Vagina (tissue), 2 donors: ENCODE measurements at regions not wholly inside any gene's neighbourhood (a gene's known extent, or its start where the extent isn't known, plus 50 kb on each side); places are given as distances from the start of the nearest gene placed in this dataset.

Source experiments
- POLR2A ChIP-seq, 2 donors: fragments of 450-650 bp; IDR thresholded peaks; one replicate each; pipeline ENCODE4 v1.6.1; 2017; ENCODE audit warnings: antibody characterized with exemption in 2 of 2, mild to moderate bottlenecking in 2 of 2, moderate library complexity in 2 of 2
- POLR2AphosphoS5 ChIP-seq, 2 donors: sonication (generic); formaldehyde crosslinking; IDR thresholded peaks; one replicate each; pipeline ENCODE4 v1.9.0; 2017; ENCODE audit warnings: antibody characterized with exemption in 2 of 2, mild to moderate bottlenecking in 2 of 2, low read depth in 1 of 2; ENCODE audit not compliant: insufficient read depth in 1 of 2
- TF ChIP-seq, protein P1 (sequence below), 3 experiments: fragments of 450-650 bp in 2 of 3; fragments of 200-600 bp in 1 of 3; sonication (generic) in 1 of 3; IDR thresholded peaks; one replicate each; pipeline ENCODE4 v1.5.1; 2017 to 2019; ENCODE audit warnings: antibody characterized with exemption in 3 of 3, mild to moderate bottlenecking in 2 of 3, moderate library complexity in 2 of 3

DNA sequence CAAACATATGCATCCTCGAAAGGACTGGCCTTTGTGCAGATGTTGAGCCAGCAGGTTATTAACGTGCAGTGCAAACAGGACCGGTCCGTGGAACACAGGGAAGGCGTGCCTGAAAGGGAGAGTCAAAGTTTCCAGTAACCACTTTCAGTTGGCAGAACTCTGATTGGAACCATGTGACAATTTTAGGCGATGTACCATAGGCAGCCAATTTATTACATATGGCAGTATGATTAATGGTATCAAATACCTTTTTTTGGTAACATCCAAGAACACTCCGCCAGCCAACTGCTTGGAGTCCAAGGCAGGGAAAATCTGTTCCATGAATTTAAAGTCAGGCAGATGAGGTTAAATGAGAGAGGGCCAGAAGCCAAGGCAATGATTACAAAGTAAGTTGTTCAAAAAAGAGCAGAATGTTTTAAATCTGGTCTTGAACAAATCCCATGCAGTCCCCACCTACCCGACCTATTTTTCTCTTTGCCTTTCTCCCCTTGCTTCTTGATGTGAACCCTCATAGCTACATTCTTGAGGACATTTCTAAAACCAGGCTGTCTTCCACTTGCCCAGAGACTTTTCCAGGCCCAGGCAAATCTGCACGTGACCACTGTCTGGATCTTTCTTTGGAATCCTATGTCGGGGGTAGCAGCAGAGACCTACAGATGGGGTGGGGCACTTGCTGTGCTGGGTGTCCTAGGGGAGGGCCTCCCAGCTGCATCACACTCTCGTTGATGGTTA is 351.7 kb downstream of the HRH4 start:
- TF ChIP-seq, protein P1, sequence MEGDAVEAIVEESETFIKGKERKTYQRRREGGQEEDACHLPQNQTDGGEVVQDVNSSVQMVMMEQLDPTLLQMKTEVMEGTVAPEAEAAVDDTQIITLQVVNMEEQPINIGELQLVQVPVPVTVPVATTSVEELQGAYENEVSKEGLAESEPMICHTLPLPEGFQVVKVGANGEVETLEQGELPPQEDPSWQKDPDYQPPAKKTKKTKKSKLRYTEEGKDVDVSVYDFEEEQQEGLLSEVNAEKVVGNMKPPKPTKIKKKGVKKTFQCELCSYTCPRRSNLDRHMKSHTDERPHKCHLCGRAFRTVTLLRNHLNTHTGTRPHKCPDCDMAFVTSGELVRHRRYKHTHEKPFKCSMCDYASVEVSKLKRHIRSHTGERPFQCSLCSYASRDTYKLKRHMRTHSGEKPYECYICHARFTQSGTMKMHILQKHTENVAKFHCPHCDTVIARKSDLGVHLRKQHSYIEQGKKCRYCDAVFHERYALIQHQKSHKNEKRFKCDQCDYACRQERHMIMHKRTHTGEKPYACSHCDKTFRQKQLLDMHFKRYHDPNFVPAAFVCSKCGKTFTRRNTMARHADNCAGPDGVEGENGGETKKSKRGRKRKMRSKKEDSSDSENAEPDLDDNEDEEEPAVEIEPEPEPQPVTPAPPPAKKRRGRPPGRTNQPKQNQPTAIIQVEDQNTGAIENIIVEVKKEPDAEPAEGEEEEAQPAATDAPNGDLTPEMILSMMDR (IDR thresholded peaks at IDR 0.05) = no peak
- TF ChIP-seq POLR2A (IDR thresholded peaks at IDR 0.05) (no peak), POLR2AphosphoS5 (IDR thresholded peaks at IDR 0.05; ENCODE audit: insufficient read depth in 1 of 2, low read depth in 1 of 2) (no peak)
